PC-3 (cell line): ENCODE measurements at regions not wholly inside any gene's neighbourhood (a gene's known extent, or its start where the extent isn't known, plus 50 kb on each side); places are given as distances from the start of the nearest gene placed in this dataset.

Source experiments
- EZH2 ChIP-seq: fragments of 300-600 bp; sonication (generic); IDR thresholded peaks from one replicate; pipeline ENCODE4 v1.6.1; 2017; ENCODE audit warnings: antibody characterized with exemption, mild to moderate bottlenecking, low read length; ENCODE audit not compliant: unreplicated experiment
- EZH2phosphoT487 ChIP-seq: fragments of 300-600 bp; sonication (generic); IDR thresholded peaks from 2 replicates; pipeline ENCODE4 v1.6.1; 2018; ENCODE audit warnings: mild to moderate bottlenecking, antibody characterized with exemption, low read length, borderline replicate concordance
- TF ChIP-seq, protein P1 (sequence below): fragments of 300-600 bp; sonication (generic); conservative IDR thresholded peaks from 2 replicates; pipeline ENCODE4 v1.5.1; 2017; ENCODE audit warnings: antibody characterized with exemption, low read depth, mild to moderate bottlenecking, low read length

DNA sequence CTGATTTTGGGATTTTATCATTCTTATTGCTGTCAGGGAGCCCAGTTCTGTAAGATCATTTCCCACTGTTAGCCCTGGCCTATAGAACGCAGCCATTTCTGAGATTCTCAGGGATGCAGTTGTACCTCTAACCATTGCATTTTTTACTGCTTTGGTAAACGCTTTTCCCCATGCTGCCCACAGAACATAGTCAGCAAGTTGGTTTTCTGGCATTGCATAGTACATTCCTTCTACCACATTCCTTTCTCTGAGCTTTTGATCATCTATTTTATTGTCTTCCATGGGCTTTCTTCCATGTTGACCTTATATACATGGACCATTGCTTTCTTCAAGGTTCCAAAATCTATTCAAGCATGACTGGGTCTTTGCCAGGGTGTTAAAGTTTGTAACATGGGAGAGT, 86.8 kb upstream of the ST6GAL2 start:
- TF ChIP-seq, protein P1, sequence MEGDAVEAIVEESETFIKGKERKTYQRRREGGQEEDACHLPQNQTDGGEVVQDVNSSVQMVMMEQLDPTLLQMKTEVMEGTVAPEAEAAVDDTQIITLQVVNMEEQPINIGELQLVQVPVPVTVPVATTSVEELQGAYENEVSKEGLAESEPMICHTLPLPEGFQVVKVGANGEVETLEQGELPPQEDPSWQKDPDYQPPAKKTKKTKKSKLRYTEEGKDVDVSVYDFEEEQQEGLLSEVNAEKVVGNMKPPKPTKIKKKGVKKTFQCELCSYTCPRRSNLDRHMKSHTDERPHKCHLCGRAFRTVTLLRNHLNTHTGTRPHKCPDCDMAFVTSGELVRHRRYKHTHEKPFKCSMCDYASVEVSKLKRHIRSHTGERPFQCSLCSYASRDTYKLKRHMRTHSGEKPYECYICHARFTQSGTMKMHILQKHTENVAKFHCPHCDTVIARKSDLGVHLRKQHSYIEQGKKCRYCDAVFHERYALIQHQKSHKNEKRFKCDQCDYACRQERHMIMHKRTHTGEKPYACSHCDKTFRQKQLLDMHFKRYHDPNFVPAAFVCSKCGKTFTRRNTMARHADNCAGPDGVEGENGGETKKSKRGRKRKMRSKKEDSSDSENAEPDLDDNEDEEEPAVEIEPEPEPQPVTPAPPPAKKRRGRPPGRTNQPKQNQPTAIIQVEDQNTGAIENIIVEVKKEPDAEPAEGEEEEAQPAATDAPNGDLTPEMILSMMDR = no peak
- TF ChIP-seq EZH2 = no peak
- no peak for TF ChIP-seq EZH2phosphoT487
